CD1c-positive myeloid dendritic cell (primary cell): ENCODE measurements at regions not wholly inside any gene's neighbourhood (a gene's known extent, or its start where the extent isn't known, plus 50 kb on each side); places are given as distances from the start of the nearest gene placed in this dataset.

Source experiments
- DNase-seq: peaks from one replicate; pipeline ENCODE4 v3.0.0-alpha.2; 2016; ENCODE audit errors: extremely low spot score

GRCh38 chr4:126038502-126039144 lies 723.9 kb downstream of the FAT4 start:
- DNase-seq = no peak

GRCh38 chr4:126046081-126046614 lies 731.4 kb downstream of the FAT4 start:
- DNase-seq = no peak

GRCh38 chr4:126047114-126047513 lies 732.4 kb downstream of the FAT4 start:
- no peak for DNase-seq

- DNase-seq = no peak
Observed at GRCh38 chr4:126051689-126052424, 737.1 kb downstream of the FAT4 start.

- DNase-seq = no peak
Observed at GRCh38 chr4:126056116-126056650, 741.4 kb downstream of the FAT4 start.

GRCh38 chr4:126057371-126057770 lies 742.6 kb downstream of the FAT4 start:
- no peak for DNase-seq

- DNase-seq = no peak
Observed at GRCh38 chr4:126058596-126058995, 743.8 kb downstream of the FAT4 start.

GRCh38 chr4:126061655-126062054 lies 746.9 kb downstream of the FAT4 start:
- no peak for DNase-seq

GRCh38 chr4:126065016-126065415 lies 750.3 kb downstream of the FAT4 start:
- DNase-seq = no peak

- DNase-seq = no peak
Observed at GRCh38 chr4:126071346-126072333, 756.9 kb downstream of the FAT4 start.

- DNase-seq = no peak
Observed at GRCh38 chr4:126081336-126081735, 766.6 kb downstream of the FAT4 start.

GRCh38 chr4:126086041-126086440 lies 771.3 kb downstream of the FAT4 start:
- no peak for DNase-seq

- DNase-seq = no peak
Observed at GRCh38 chr4:126087101-126087500, 772.3 kb downstream of the FAT4 start.

GRCh38 chr4:126097155-126097799 lies 782.5 kb downstream of the FAT4 start:
- DNase-seq = no peak

GRCh38 chr4:126106658-126107057 lies 791.9 kb downstream of the FAT4 start:
- DNase-seq = no peak

- DNase-seq = no peak
Observed at GRCh38 chr4:126109836-126110235, 795.1 kb downstream of the FAT4 start.

GRCh38 chr4:126113058-126113457 lies 798.3 kb downstream of the FAT4 start:
- no peak for DNase-seq

- DNase-seq = no peak
Observed at GRCh38 chr4:126123611-126124325, 809.0 kb downstream of the FAT4 start.

GRCh38 chr4:126124818-126125217 lies 810.1 kb downstream of the FAT4 start:
- no peak for DNase-seq

GRCh38 chr4:126130215-126130614 lies 815.5 kb downstream of the FAT4 start:
- no peak for DNase-seq
